Panc1 (cell line): ENCODE measurements at regions not wholly inside any gene's neighbourhood (a gene's known extent, or its start where the extent isn't known, plus 50 kb on each side); places are given as distances from the start of the nearest gene placed in this dataset.

ENCODE experiments used
- ATAC-seq: fragments of 200-7000 bp; cut with Tn5 transposase; 2 replicates; pipeline ENCODE4 v1.9.1; 2020; ENCODE audit warnings: mild to moderate bottlenecking, moderate library complexity
- BruUV-seq: library from RNA; stranded (reverse); fragments of 400-500 nt; replicated peaks from 2 replicates; lab custom pipeline; 2021; lab: Mats Ljungman, UMichigan
- CTCF ChIA-PET: fragments of 300-600 bp; sonication (Branson Sonifier 250); formaldehyde crosslinking; loops from one replicate; lab custom pipeline; 2022; ENCODE audit warnings: antibody characterized with exemption; lab: Charles Lee
- POLR2A ChIA-PET: fragments of 300-600 bp; sonication (Branson Sonifier 250); formaldehyde crosslinking; loops from one replicate; lab custom pipeline; 2022; ENCODE audit warnings: antibody characterized with exemption; lab: Charles Lee
- DNase-seq: peaks from one replicate; pipeline ENCODE4 v3.0.0-alpha.2; 2010; ENCODE audit warnings: low read depth, low spot score
- H3K27ac ChIP-seq: 2 replicates; pipeline ENCODE4 v1.5.1; 2011; ENCODE audit warnings: mild to moderate bottlenecking, low read length, inconsistent platforms
- H3K27me3 ChIP-seq: fragments of 200-500 bp; sonication (Bioruptor generic); 2 replicates; pipeline ENCODE4 v1.6.0; 2014; ENCODE audit warnings: low read length, inconsistent platforms; ENCODE audit not compliant: control insufficient read depth, insufficient read depth
- H3K36me3 ChIP-seq: fragments of 200-500 bp; sonication (Bioruptor generic); 2 replicates; pipeline ENCODE4 v1.5.1; 2014; ENCODE audit warnings: inconsistent platforms, mild to moderate bottlenecking, low read length, moderate library complexity; ENCODE audit not compliant: control insufficient read depth, insufficient read depth
- H3K4me1 ChIP-seq: 2 replicates; pipeline ENCODE4 v1.5.1; 2011; ENCODE audit warnings: inconsistent platforms, mild to moderate bottlenecking, low read length, moderate library complexity; ENCODE audit not compliant: control insufficient read depth, insufficient read depth
- H3K4me3 ChIP-seq, 2 experiments: 2 replicates each; pipeline ENCODE4 v1.5.1; 2011 to 2012; ENCODE audit warnings: low read depth in 2 of 2, low read length in 2 of 2, mild to moderate bottlenecking in 2 of 2, inconsistent platforms in 1 of 2, moderate library complexity in 1 of 2
- H3K9me3 ChIP-seq: fragments of 200-500 bp; sonication (Bioruptor generic); 2 replicates; pipeline ENCODE4 v1.5.1; 2014; ENCODE audit warnings: low read depth, mild to moderate bottlenecking, inconsistent platforms, low read length, moderate library complexity; ENCODE audit not compliant: control insufficient read depth, insufficient read depth
- POLR2AphosphoS5 ChIP-seq: IDR thresholded peaks from 2 replicates; pipeline ENCODE4 v1.6.1; 2012; ENCODE audit warnings: mild to moderate bottlenecking, low read depth, low read length, moderate library complexity
- SIN3A ChIP-seq: IDR thresholded peaks from 2 replicates; pipeline ENCODE4 v1.6.1; 2012; ENCODE audit warnings: low read depth, mild to moderate bottlenecking, low read length, moderate library complexity, borderline replicate concordance; ENCODE audit not compliant: insufficient read depth
- TCF7L2 ChIP-seq: IDR thresholded peaks from 2 replicates; pipeline ENCODE4 v1.6.1; 2011; ENCODE audit warnings: mild to moderate bottlenecking, low read depth, low read length, inconsistent platforms
- in situ Hi-C: cut with HindIII; loops from 2 replicates; pipeline ENCODE4 v1.10.0; 2016; ENCODE audit warnings: low sequenced_read_pairs, low pct_unique_long_range_greater_than_20kb
- intact Hi-C: fragments of 100-400 bp; cut with micrococcal nuclease; formaldehyde crosslinking; loops from one replicate; pipeline ENCODE4 v1.10.0; 2022; ENCODE audit not compliant: unreplicated experiment
- TF ChIP-seq, protein P1 (sequence below), 2 experiments: IDR thresholded peaks; 2 replicates each; pipeline ENCODE4 v1.6.1; 2011 to 2012; ENCODE audit warnings: low read depth in 2 of 2, control low read depth in 1 of 2, low read length in 1 of 2, mild to moderate bottlenecking in 1 of 2, moderate library complexity in 1 of 2; ENCODE audit not compliant: insufficient read depth in 1 of 2
- TF ChIP-seq, protein P2 (sequence below): fragments of 450-650 bp; IDR thresholded peaks from 2 replicates; pipeline ENCODE4 v1.5.1; 2017; ENCODE audit warnings: mild to moderate bottlenecking

DNA sequence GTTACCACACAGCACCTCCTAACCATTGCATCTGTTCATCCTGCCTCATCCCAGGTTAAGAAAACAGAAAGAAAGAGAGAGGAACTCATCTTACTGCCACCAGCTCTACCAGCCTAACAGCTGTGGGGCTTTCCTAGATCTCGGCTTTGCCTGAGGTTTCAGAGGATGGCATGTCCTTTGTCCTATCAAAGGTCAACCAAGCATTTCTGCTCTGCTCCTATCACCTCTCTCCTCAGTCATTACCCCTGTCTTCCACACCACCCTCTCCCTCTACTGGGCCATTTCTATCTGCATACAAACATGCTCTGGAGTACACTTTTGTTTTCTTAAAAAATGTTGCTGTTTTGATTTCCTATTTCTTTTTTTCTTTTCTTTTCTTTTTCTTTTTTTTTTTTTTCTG lies 393.3 kb downstream of the IRS2 start:
- Histone ChIP-seq H3K4me1 (no peaks in the 10 kb centered on the region), H3K4me3 (no peak overlapping the region), H3K27ac (no peak overlapping the region), H3K36me3 (no peaks in the 10 kb centered on the region), H3K9me3 (no peaks in the 10 kb centered on the region), H3K27me3 (no peaks in the 10 kb centered on the region)
- no peak for DNase-seq
- CTCF ChIA-PET, result no interaction called here
- TF ChIP-seq POLR2AphosphoS5 (no peak), TCF7L2 (no peak), SIN3A (no peak)
- TF ChIP-seq, protein P1, sequence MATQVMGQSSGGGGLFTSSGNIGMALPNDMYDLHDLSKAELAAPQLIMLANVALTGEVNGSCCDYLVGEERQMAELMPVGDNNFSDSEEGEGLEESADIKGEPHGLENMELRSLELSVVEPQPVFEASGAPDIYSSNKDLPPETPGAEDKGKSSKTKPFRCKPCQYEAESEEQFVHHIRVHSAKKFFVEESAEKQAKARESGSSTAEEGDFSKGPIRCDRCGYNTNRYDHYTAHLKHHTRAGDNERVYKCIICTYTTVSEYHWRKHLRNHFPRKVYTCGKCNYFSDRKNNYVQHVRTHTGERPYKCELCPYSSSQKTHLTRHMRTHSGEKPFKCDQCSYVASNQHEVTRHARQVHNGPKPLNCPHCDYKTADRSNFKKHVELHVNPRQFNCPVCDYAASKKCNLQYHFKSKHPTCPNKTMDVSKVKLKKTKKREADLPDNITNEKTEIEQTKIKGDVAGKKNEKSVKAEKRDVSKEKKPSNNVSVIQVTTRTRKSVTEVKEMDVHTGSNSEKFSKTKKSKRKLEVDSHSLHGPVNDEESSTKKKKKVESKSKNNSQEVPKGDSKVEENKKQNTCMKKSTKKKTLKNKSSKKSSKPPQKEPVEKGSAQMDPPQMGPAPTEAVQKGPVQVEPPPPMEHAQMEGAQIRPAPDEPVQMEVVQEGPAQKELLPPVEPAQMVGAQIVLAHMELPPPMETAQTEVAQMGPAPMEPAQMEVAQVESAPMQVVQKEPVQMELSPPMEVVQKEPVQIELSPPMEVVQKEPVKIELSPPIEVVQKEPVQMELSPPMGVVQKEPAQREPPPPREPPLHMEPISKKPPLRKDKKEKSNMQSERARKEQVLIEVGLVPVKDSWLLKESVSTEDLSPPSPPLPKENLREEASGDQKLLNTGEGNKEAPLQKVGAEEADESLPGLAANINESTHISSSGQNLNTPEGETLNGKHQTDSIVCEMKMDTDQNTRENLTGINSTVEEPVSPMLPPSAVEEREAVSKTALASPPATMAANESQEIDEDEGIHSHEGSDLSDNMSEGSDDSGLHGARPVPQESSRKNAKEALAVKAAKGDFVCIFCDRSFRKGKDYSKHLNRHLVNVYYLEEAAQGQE (IDR thresholded peaks at IDR 0.05; ENCODE audit: insufficient read depth in 1 of 2, low read depth in 2 of 2, low read length in 1 of 2), result no peak
- TF ChIP-seq, protein P2, sequence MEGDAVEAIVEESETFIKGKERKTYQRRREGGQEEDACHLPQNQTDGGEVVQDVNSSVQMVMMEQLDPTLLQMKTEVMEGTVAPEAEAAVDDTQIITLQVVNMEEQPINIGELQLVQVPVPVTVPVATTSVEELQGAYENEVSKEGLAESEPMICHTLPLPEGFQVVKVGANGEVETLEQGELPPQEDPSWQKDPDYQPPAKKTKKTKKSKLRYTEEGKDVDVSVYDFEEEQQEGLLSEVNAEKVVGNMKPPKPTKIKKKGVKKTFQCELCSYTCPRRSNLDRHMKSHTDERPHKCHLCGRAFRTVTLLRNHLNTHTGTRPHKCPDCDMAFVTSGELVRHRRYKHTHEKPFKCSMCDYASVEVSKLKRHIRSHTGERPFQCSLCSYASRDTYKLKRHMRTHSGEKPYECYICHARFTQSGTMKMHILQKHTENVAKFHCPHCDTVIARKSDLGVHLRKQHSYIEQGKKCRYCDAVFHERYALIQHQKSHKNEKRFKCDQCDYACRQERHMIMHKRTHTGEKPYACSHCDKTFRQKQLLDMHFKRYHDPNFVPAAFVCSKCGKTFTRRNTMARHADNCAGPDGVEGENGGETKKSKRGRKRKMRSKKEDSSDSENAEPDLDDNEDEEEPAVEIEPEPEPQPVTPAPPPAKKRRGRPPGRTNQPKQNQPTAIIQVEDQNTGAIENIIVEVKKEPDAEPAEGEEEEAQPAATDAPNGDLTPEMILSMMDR, result no peak
- ATAC-seq, result no peak
- POLR2A ChIA-PET, result no interaction called here
- BruUV-seq, result no TSS peak
- intact Hi-C loops, result no loop called here
- in situ Hi-C loops, result no loop called here

DNA sequence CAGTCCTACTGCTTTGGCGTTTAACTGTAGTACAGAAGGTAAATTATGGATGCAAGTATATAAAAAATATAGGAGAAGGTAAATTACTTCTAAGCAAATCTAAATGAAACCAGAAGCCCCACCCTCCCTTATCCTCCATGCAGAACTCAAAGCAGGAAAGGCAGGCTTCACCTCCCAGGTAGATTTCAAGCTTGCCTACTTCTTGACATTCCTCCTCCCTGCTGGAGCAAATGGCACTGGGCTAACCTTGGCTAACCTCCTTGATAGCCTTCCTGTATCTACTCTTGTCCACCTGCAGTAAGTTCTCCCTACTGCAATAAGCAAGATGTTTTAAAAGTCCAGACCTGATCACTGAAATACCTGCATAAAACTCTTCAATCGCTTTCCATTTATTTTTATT lies 396.0 kb downstream of the IRS2 start:
- ATAC-seq, result no peak

More for the DNA sequence above, 396.0 kb downstream of the IRS2 start:
- CTCF ChIA-PET, result no interaction called here
- TF ChIP-seq TCF7L2 (no peak), POLR2AphosphoS5 (no peak)
- TF ChIP-seq, protein P1 (IDR thresholded peaks at IDR 0.05; ENCODE audit: insufficient read depth in 1 of 2, low read depth in 2 of 2, low read length in 1 of 2), result no peak
- TF ChIP-seq, protein P2, result no peak
- H3K4me1 ChIP-seq, result no peaks in the 10 kb centered on the region
- in situ Hi-C loops, result no loop called here
- intact Hi-C loops, result no loop called here
- H3K9me3 ChIP-seq, result no peaks in the 10 kb centered on the region
- POLR2A ChIA-PET, result no interaction called here
- no peak overlapping the region for H3K27ac ChIP-seq
- no peak overlapping the region for H3K4me3 ChIP-seq
- H3K36me3 ChIP-seq, result no peaks in the 10 kb centered on the region
- BruUV-seq, result no TSS peak
- no peak for DNase-seq
- no peaks in the 10 kb centered on the region for H3K27me3 ChIP-seq
